H1 (cell line): ENCODE measurements at regions not wholly inside any gene's neighbourhood (a gene's known extent, or its start where the extent isn't known, plus 50 kb on each side); places are given as distances from the start of the nearest gene placed in this dataset.

ENCODE experiments used
- CTCF ChIA-PET: fragments of 300-600 bp; sonication (Branson Sonifier 250); formaldehyde crosslinking; loops from one replicate; lab custom pipeline; 2021; ENCODE audit not compliant: partially characterized antibody; lab: Charles Lee
- POLR2A ChIA-PET: fragments of 300-600 bp; sonication (Branson Sonifier 250); formaldehyde crosslinking; loops from one replicate; lab custom pipeline; 2021; ENCODE audit warnings: inconsistent platforms; ENCODE audit not compliant: partially characterized antibody; lab: Charles Lee
- DNase-seq, 2 experiments: peaks; one replicate each; pipeline versions ENCODE4 v3.0.0 to v3.0.0-alpha.2; 2010 to 2022; ENCODE audit warnings: low spot score in 2 of 2, low read depth in 1 of 2, mixed read lengths in 1 of 2
- FAIRE-seq: peaks from 2 replicates; lab custom pipeline; 2011; peaks lifted over from hg19 to GRCh38; lab: Jason Lieb, UNC
- H2AFZ ChIP-seq: 2 replicates; pipeline ENCODE4 v1.8.1; 2012; ENCODE audit warnings: low read length, inconsistent platforms
- H2AK5ac ChIP-seq: 2 replicates; pipeline ENCODE4 v1.6.1; 2013; ENCODE audit warnings: low read depth, low read length
- H2BK120ac ChIP-seq: replicated peaks from 2 replicates; pipeline ENCODE3; 2013; ENCODE audit warnings: low read depth, low read length, inconsistent platforms
- H2BK12ac ChIP-seq: 2 replicates; pipeline ENCODE4 v1.6.1; 2013; ENCODE audit warnings: low read depth, low read length
- H2BK15ac ChIP-seq: 2 replicates; pipeline ENCODE4 v1.6.1; 2013; ENCODE audit warnings: low read length
- H2BK20ac ChIP-seq: 2 replicates; pipeline ENCODE4 v1.6.1; 2013; ENCODE audit warnings: low read length
- H2BK5ac ChIP-seq: 2 replicates; pipeline ENCODE4 v1.6.1; 2013; ENCODE audit warnings: low read depth, low read length
- H3K14ac ChIP-seq: 2 replicates; pipeline ENCODE4 v1.6.1; 2013; ENCODE audit warnings: inconsistent platforms; ENCODE audit not compliant: insufficient read length
- H3K18ac ChIP-seq: 2 replicates; pipeline ENCODE4 v1.6.1; 2013; ENCODE audit warnings: low read length; ENCODE audit errors: extremely low read depth
- H3K23ac ChIP-seq: 2 replicates; pipeline ENCODE4 v1.6.1; 2013; ENCODE audit warnings: inconsistent platforms; ENCODE audit not compliant: insufficient read length
- H3K23me2 ChIP-seq: 2 replicates; pipeline ENCODE4 v1.6.1; 2013; ENCODE audit warnings: low read depth, low read length
- H3K27ac ChIP-seq: 2 replicates; pipeline ENCODE4 v1.6.1; 2011; ENCODE audit warnings: low read depth, low read length, inconsistent platforms
- H3K27me3 ChIP-seq, 4 experiments: replicated peaks in 1 of 4; 1 replicate in 1 of 4; 2 replicates in 3 of 4; pipeline versions ENCODE4 v1.6.1 to v1.8.1; 2011 to 2013; ENCODE audit warnings: low read length in 3 of 4, mild to moderate bottlenecking in 3 of 4, inconsistent platforms in 2 of 4, mixed read lengths in 2 of 4, moderate library complexity in 1 of 4; ENCODE audit not compliant: control insufficient read depth in 3 of 4, insufficient read depth in 3 of 4; ENCODE audit errors: extremely low read depth in 1 of 4
- H3K36me3 ChIP-seq, 4 experiments: 2 replicates each; pipeline versions ENCODE4 v1.6.1 to v1.8.1; 2011 to 2013; ENCODE audit warnings: mild to moderate bottlenecking in 4 of 4, low read length in 3 of 4, moderate library complexity in 2 of 4, control low read depth in 1 of 4, inconsistent platforms in 1 of 4; ENCODE audit not compliant: insufficient read depth in 4 of 4, control insufficient read depth in 2 of 4
- H3K4ac ChIP-seq: replicated peaks from 2 replicates; pipeline ENCODE3; 2013; ENCODE audit warnings: low read length, low read depth, mixed read lengths, inconsistent platforms; ENCODE audit not compliant: insufficient read length
- H3K4me1 ChIP-seq, 4 experiments: replicated peaks in 1 of 4; 1 replicate in 1 of 4; 2 replicates in 3 of 4; pipeline versions ENCODE4 v1.6.1 to v1.8.1; 2011 to 2013; ENCODE audit warnings: low read length in 3 of 4, inconsistent platforms in 2 of 4, mixed read lengths in 1 of 4; ENCODE audit not compliant: insufficient read depth in 4 of 4, control insufficient read depth in 3 of 4
- H3K4me2 ChIP-seq, 2 experiments: 2 replicates each; pipeline versions ENCODE4 v1.6.1 to v1.8.1; 2011 to 2013; ENCODE audit warnings: low read depth in 2 of 2, low read length in 2 of 2, control low read depth in 1 of 2, inconsistent platforms in 1 of 2, mild to moderate bottlenecking in 1 of 2; ENCODE audit not compliant: insufficient read depth in 1 of 2
- H3K4me3 ChIP-seq, 4 experiments: fragments of 200-600, 300-600 bp in 1 of 4; sonication (generic), shearing (Covaris generic), sonication (Bioruptor Twin) in 1 of 4; 2 replicates each; pipeline versions ENCODE4 v1.5.1 to v1.8.1; 2011 to 2016; ENCODE audit warnings: low read length in 4 of 4, low read depth in 3 of 4, control low read depth in 2 of 4, inconsistent platforms in 2 of 4, mild to moderate bottlenecking in 2 of 4, mixed read lengths in 1 of 4, moderate library complexity in 1 of 4; ENCODE audit not compliant: insufficient read depth in 2 of 4; ENCODE audit errors: extremely low read depth in 1 of 4
- H3K56ac ChIP-seq: replicated peaks from 2 replicates; pipeline ENCODE3; 2013; ENCODE audit warnings: low read depth, mild to moderate bottlenecking, mixed read lengths, low read length, inconsistent platforms; ENCODE audit not compliant: insufficient read length
- H3K79me1 ChIP-seq: 2 replicates; pipeline ENCODE4 v1.6.1; 2013; ENCODE audit warnings: low read depth, low read length, control low read depth
- H3K79me2 ChIP-seq, 2 experiments: 2 replicates each; pipeline versions ENCODE4 v1.6.1 to v1.8.1; 2012 to 2013; ENCODE audit warnings: low read length in 2 of 2, mild to moderate bottlenecking in 2 of 2, inconsistent platforms in 1 of 2; ENCODE audit not compliant: insufficient read depth in 2 of 2, control insufficient read depth in 1 of 2
- H3K9ac ChIP-seq, 4 experiments: replicated peaks in 1 of 4; 1 replicate in 1 of 4; 2 replicates in 3 of 4; pipeline versions ENCODE4 v1.6.1 to v1.8.1; 2011 to 2013; ENCODE audit warnings: low read depth in 3 of 4, low read length in 3 of 4, control low read depth in 2 of 4, mild to moderate bottlenecking in 2 of 4, moderate library complexity in 2 of 4, inconsistent platforms in 1 of 4; ENCODE audit errors: extremely low read depth in 1 of 4
- H3K9me3 ChIP-seq, 2 experiments: 2 replicates each; pipeline versions ENCODE4 v1.6.1 to v1.8.1; 2012 to 2013; ENCODE audit warnings: mild to moderate bottlenecking in 2 of 2, moderate library complexity in 2 of 2, control low read depth in 1 of 2, inconsistent platforms in 1 of 2, low read depth in 1 of 2, low read length in 1 of 2, mixed read lengths in 1 of 2; ENCODE audit not compliant: insufficient read depth in 2 of 2
- H4K20me1 ChIP-seq, 2 experiments: replicated peaks in 1 of 2; 2 replicates each; pipeline versions ENCODE3 to v1.8.1; 2011 to 2013; ENCODE audit warnings: inconsistent platforms in 2 of 2, low read length in 2 of 2, mild to moderate bottlenecking in 1 of 2; ENCODE audit not compliant: insufficient read depth in 2 of 2, control insufficient read depth in 1 of 2
- H4K5ac ChIP-seq: 2 replicates; pipeline ENCODE4 v1.6.1; 2013; ENCODE audit warnings: low read length, low read depth, mixed read lengths, inconsistent platforms; ENCODE audit not compliant: insufficient read length
- H4K8ac ChIP-seq: 2 replicates; pipeline ENCODE4 v1.8.0; 2013; ENCODE audit warnings: mild to moderate bottlenecking, moderate library complexity, low read length, inconsistent platforms; ENCODE audit not compliant: insufficient read depth; ENCODE audit errors: extremely low read depth
- H4K91ac ChIP-seq: replicated peaks from 2 replicates; pipeline ENCODE3; 2013; ENCODE audit warnings: low read length, mixed read lengths, inconsistent platforms; ENCODE audit not compliant: insufficient read length
- GTF2F1 ChIP-seq: IDR thresholded peaks from 2 replicates; pipeline ENCODE4 v1.6.1; 2012; ENCODE audit warnings: low read depth, low read length, improper control_type of control experiment, borderline replicate concordance
- SIRT6 ChIP-seq: IDR thresholded peaks from one replicate; pipeline ENCODE4 v1.7.1; 2012; ENCODE audit warnings: low read length, inconsistent platforms
- TAF7 ChIP-seq: optimal IDR thresholded peaks from 2 replicates; pipeline ENCODE3; 2011; ENCODE audit warnings: low read depth, mild to moderate bottlenecking, inconsistent platforms, low read length, moderate library complexity, borderline replicate concordance
- WGBS, 2 experiments: shearing (Covaris generic) in 1 of 2; methylation state at CpG; one replicate each; pipeline versions ENCODE4 v1.1.6 to v1.1.7; 2013 to 2015; ENCODE audit warnings: low lambda C conversion rate in 2 of 2, mixed read lengths in 2 of 2, inconsistent platforms in 1 of 2, low coverage in 1 of 2, missing lambda C conversion rate in 1 of 2; ENCODE audit not compliant: insufficient replicate concordance in 2 of 2, insufficient coverage in 1 of 2, insufficient read length in 1 of 2; ENCODE audit errors: extremely low coverage in 1 of 2, missing lambda C conversion rate in 1 of 2; 5-methylcytosine and 5-hydroxymethylcytosine counted together

- no peak overlapping the region for H2BK15ac ChIP-seq
- CTCF ChIA-PET: interaction anchor here (1.8 kb wide), 1 partner anchor 294 kb away, joined by 4 read pairs; no protein-coding TSS in a partner anchor
- no peak overlapping the region for H2BK5ac ChIP-seq
- no peaks in the 10 kb centered on the region for H3K27me3 ChIP-seq
- no peak overlapping the region for H3K14ac ChIP-seq
- H3K4me3 ChIP-seq: no peak overlapping the region
- H2AK5ac ChIP-seq: no peak overlapping the region
- 88% methylated on average over 5 of the region's 5 CpGs; no CpG with 5 or more reads in 1 of the 2 experiments for WGBS, 2 experiments
- FAIRE-seq: no peak
- POLR2A ChIA-PET: no interaction called here
- H3K79me1 ChIP-seq: no peaks in the 10 kb centered on the region
- H3K79me2 ChIP-seq: no peaks in the 10 kb centered on the region
- H3K23me2 ChIP-seq: no peaks in the 10 kb centered on the region
- H3K9ac ChIP-seq: no peak overlapping the region
- H2BK12ac ChIP-seq: no peak overlapping the region
- no peak overlapping the region for H2BK120ac ChIP-seq
- H3K56ac ChIP-seq: no peak overlapping the region
- H3K4ac ChIP-seq: no peak overlapping the region
- no peak overlapping the region for H2BK20ac ChIP-seq
- no peak overlapping the region for H2AFZ ChIP-seq
- H4K91ac ChIP-seq: no peak overlapping the region
- TF ChIP-seq SIRT6 (no peak), TAF7 (no peak), GTF2F1 (no peak)
- TF ChIP-seq, all 59 proteins: peak for 0
- Histone ChIP-seq H3K4me2 (no peak overlapping the region), H3K36me3 (no peaks in the 10 kb centered on the region), H4K20me1 (no peaks in the 10 kb centered on the region), H3K4me1 (no peaks in the 10 kb centered on the region), H3K27ac (no peak overlapping the region), H3K23ac (no peak overlapping the region), H4K8ac (no peak overlapping the region), H3K18ac (no peak overlapping the region), H3K9me3 (no peaks in the 10 kb centered on the region), H4K5ac (no peak overlapping the region)
- DNase-seq: no peak
These were observed 767.4 kb downstream of the TDRD15 start for GRCh38 chr2:21891191-21891590.
